ACC112 (cell line): ENCODE measurements at regions not wholly inside any gene's neighbourhood (a gene's known extent, or its start where the extent isn't known, plus 50 kb on each side); places are given as distances from the start of the nearest gene placed in this dataset.

Experiments used
- H2AFZ ChIP-seq: fragments of 200-600 bp; sonication (generic); one replicate; pipeline ENCODE4 v1.6.0; 2017; ENCODE audit warnings: antibody characterized with exemption, low read length; ENCODE audit not compliant: unreplicated experiment
- H3K27ac ChIP-seq: fragments of 200-600 bp; sonication (generic); 2 replicates; pipeline ENCODE4 v1.5.1; 2014; ENCODE audit warnings: low read depth, mild to moderate bottlenecking, antibody characterized with exemption, low read length, moderate library complexity
- H3K27me3 ChIP-seq: fragments of 200-600 bp; sonication (generic); 2 replicates; pipeline ENCODE4 v1.6.1; 2014; ENCODE audit warnings: mild to moderate bottlenecking, antibody characterized with exemption, low read length, moderate library complexity, mixed read lengths; ENCODE audit not compliant: insufficient read depth
- H3K36me3 ChIP-seq: fragments of 200-600 bp; sonication (generic); 2 replicates; pipeline ENCODE4 v1.6.1; 2016; ENCODE audit warnings: mild to moderate bottlenecking, antibody characterized with exemption, low read length, moderate library complexity, mixed read lengths; ENCODE audit not compliant: insufficient read depth
- H3K4me1 ChIP-seq: fragments of 200-600 bp; sonication (generic); one replicate; pipeline ENCODE4 v1.6.1; 2016; ENCODE audit warnings: low read length, mixed read lengths; ENCODE audit not compliant: insufficient read depth, unreplicated experiment, control insufficient read depth
- H3K4me3 ChIP-seq: fragments of 200-600 bp; sonication (generic); 2 replicates; pipeline ENCODE4 v1.5.1; 2014; ENCODE audit warnings: mild to moderate bottlenecking, low read depth, low read length
- H3K79me2 ChIP-seq: fragments of 200-600 bp; sonication (generic); one replicate; pipeline ENCODE4 v1.6.0; 2016; ENCODE audit warnings: low read length; ENCODE audit not compliant: control insufficient read depth, unreplicated experiment, insufficient read depth

- Histone ChIP-seq H3K36me3 (no peaks in the 10 kb centered on the region), H3K27me3 (no peaks in the 10 kb centered on the region), H3K79me2 (no peaks in the 10 kb centered on the region), H3K27ac (no peak overlapping the region), H3K4me1 (no peaks in the 10 kb centered on the region), H2AFZ (no peak overlapping the region), H3K4me3 (no peak overlapping the region)
Measured at GRCh38 chr17:52376137-52376536, 217.6 kb upstream of the CA10 start.

DNA sequence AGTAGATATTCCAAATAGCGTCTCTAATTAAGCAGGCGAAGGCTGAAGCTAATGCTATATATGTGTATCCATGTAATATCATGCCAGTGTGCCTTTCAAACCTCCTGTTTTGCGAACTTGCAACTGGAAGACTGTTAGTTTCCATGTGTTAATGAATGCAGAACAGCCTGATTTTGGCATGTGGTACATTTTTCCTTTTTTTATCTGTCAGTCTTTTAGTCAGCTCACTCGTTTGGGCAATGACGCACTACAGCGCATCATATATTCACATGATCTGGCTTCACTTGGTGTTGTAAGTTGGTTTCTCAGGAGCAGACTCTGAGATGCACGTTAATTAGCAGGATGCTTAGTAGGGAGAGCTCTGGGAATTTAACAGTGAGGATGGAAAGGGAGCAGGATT lies 210.4 kb upstream of the CA10 start:
- Histone ChIP-seq H3K27ac (no peak overlapping the region), H3K4me1 (no peaks in the 10 kb centered on the region), H2AFZ (no peak overlapping the region)

DNA sequence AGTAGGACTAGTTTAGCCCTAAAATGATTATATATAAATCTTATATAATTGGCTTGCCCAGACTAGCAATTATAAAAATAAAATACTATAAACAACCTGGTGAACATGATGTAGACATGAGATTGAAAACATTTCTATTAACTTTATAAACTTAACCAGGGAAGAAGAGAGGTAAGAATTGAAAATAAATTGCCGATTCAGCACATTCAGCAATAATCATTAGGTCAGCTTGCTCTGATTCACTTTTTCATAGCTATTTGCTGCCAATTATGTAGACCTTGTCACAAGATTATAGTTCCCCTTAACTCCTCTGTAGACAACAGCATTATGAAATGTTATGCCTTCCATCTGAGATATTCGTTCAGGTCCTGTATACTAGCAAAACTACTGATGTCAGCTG lies 199.3 kb upstream of the CA10 start:
- no peaks in the 10 kb centered on the region for H3K4me1 ChIP-seq
- no peak overlapping the region for H3K27ac ChIP-seq
- H3K27me3 ChIP-seq, result no peaks in the 10 kb centered on the region
- H3K79me2 ChIP-seq, result no peaks in the 10 kb centered on the region
- H2AFZ ChIP-seq, result no peak overlapping the region
- no peak overlapping the region for H3K4me3 ChIP-seq
- H3K36me3 ChIP-seq, result no peaks in the 10 kb centered on the region

More for the DNA sequence above, 210.4 kb upstream of the CA10 start:
- Histone ChIP-seq H3K36me3 (no peaks in the 10 kb centered on the region), H3K79me2 (no peaks in the 10 kb centered on the region), H3K4me3 (no peak overlapping the region), H3K27me3 (no peaks in the 10 kb centered on the region)

DNA sequence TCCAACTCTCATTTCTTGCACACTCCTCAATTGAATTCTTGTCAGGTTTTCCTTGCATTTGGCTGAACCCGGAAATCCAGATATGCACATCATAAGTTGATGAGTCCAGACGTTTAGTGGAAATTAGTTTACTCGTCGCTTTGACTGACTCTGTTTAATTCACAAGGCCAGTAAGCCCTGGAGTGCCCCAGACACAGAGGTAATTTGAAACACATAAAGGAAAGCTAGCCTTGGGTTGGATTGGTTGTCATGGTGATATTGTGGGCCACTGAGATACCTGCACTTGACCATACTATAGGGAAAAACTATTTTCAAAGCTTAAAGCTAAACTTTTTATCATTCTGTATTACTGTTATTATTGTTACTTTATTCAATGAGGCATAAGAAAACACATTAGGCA lies 178.3 kb upstream of the CA10 start:
- Histone ChIP-seq H3K27ac (no peak overlapping the region), H3K27me3 (no peaks in the 10 kb centered on the region), H3K79me2 (no peaks in the 10 kb centered on the region), H3K36me3 (no peaks in the 10 kb centered on the region), H2AFZ (no peak overlapping the region), H3K4me3 (no peak overlapping the region), H3K4me1 (no peaks in the 10 kb centered on the region)

GRCh38 chr17:52306314-52306713 lies 147.8 kb upstream of the CA10 start:
- Histone ChIP-seq H3K4me1 (no peaks in the 10 kb centered on the region), H2AFZ (no peak overlapping the region), H3K27ac (no peak overlapping the region), H3K27me3 (no peaks in the 10 kb centered on the region), H3K36me3 (no peaks in the 10 kb centered on the region), H3K4me3 (no peak overlapping the region), H3K79me2 (no peaks in the 10 kb centered on the region)

- Histone ChIP-seq H3K27ac (no peak overlapping the region), H3K4me1 (no peaks in the 10 kb centered on the region), H3K36me3 (no peaks in the 10 kb centered on the region), H3K79me2 (no peaks in the 10 kb centered on the region), H2AFZ (no peak overlapping the region), H3K27me3 (no peaks in the 10 kb centered on the region), H3K4me3 (no peak overlapping the region)
Measured at GRCh38 chr17:52298881-52299280, 140.4 kb upstream of the CA10 start.

GRCh38 chr17:52297230-52298010 lies 138.9 kb upstream of the CA10 start:
- H3K36me3 ChIP-seq, result no peaks in the 10 kb centered on the region
- no peak overlapping the region for H3K4me3 ChIP-seq
- no peaks in the 10 kb centered on the region for H3K79me2 ChIP-seq
- H2AFZ ChIP-seq, result no peak overlapping the region
- H3K4me1 ChIP-seq, result no peaks in the 10 kb centered on the region
- H3K27me3 ChIP-seq, result no peaks in the 10 kb centered on the region
- no peak overlapping the region for H3K27ac ChIP-seq

GRCh38 chr17:52294301-52294700 lies 135.8 kb upstream of the CA10 start:
- H3K27me3 ChIP-seq, result no peaks in the 10 kb centered on the region
- no peaks in the 10 kb centered on the region for H3K36me3 ChIP-seq
- H3K27ac ChIP-seq, result no peak overlapping the region
- H3K79me2 ChIP-seq, result no peaks in the 10 kb centered on the region
- no peaks in the 10 kb centered on the region for H3K4me1 ChIP-seq
- H2AFZ ChIP-seq, result no peak overlapping the region
- no peak overlapping the region for H3K4me3 ChIP-seq

DNA sequence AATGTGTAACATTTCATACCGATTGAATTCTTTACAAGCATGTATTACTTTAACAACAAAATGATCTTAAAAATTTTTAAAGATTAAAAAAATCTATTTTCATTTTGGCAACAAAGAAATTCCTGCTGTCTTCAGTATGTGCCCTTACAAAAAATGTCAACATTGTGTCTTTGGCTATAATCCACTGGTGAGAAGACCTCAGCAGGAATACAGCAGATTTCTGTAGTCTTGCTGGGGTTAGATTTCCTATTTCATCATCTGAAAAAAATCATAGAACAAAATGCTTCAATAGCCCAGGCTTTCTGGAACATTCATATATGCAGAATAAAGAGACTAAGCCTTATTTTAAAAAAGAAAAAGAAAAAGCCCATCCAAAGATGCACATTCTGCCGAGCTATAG lies 129.1 kb upstream of the CA10 start:
- no peak overlapping the region for H3K27ac ChIP-seq
- H3K4me1 ChIP-seq, result no peaks in the 10 kb centered on the region
- no peak overlapping the region for H3K4me3 ChIP-seq
- no peak overlapping the region for H2AFZ ChIP-seq
- no peaks in the 10 kb centered on the region for H3K27me3 ChIP-seq
- H3K79me2 ChIP-seq, result no peaks in the 10 kb centered on the region
- H3K36me3 ChIP-seq, result no peaks in the 10 kb centered on the region

GRCh38 chr17:52283872-52284271 lies 125.4 kb upstream of the CA10 start:
- no peaks in the 10 kb centered on the region for H3K4me1 ChIP-seq
- H2AFZ ChIP-seq, result no peak overlapping the region
- no peaks in the 10 kb centered on the region for H3K79me2 ChIP-seq
- no peak overlapping the region for H3K27ac ChIP-seq
- H3K36me3 ChIP-seq, result no peaks in the 10 kb centered on the region
- H3K27me3 ChIP-seq, result no peaks in the 10 kb centered on the region
- H3K4me3 ChIP-seq, result no peak overlapping the region

DNA sequence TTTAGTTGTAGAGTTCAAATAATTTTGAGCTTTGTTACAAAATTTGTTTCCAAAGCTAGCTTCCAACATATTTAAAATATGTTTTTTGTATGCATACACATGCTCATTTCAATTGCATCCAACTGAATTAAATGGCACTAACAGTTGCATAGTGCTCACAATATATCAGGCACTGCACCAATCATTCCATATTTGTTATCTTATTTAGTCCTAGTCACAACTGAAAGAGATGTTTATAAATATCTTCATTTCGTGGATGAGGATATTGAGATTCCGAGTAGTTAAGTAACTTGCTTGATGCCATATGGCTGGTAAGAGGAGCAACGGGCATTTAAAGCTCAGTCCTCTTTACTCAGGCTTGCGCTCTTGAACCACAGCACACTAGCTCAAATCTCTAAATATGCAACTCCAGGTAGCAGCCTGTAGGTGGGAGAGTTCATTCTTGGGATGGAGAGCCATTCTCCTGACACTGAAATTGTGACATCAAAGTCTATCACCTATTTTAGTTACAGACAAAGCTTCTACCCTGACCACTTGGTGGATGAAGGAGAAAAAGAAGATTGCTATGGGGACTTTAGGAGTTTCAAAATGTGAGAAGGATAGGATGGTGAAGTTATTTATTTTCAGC lies 118.0 kb upstream of the CA10 start:
- H3K36me3 ChIP-seq, result no peaks in the 10 kb centered on the region
- no peaks in the 10 kb centered on the region for H3K4me1 ChIP-seq
- no peak overlapping the region for H2AFZ ChIP-seq
- H3K4me3 ChIP-seq, result no peak overlapping the region
- no peak overlapping the region for H3K27ac ChIP-seq
- H3K27me3 ChIP-seq, result no peaks in the 10 kb centered on the region
- H3K79me2 ChIP-seq, result no peaks in the 10 kb centered on the region
